Keratinocyte (primary cell): ENCODE measurements at regions not wholly inside any gene's neighbourhood (a gene's known extent, or its start where the extent isn't known, plus 50 kb on each side); places are given as distances from the start of the nearest gene placed in this dataset.

Experiments
- EZH2 ChIP-seq: IDR thresholded peaks from one replicate; pipeline ENCODE4 v1.6.1; 2012; ENCODE audit warnings: inconsistent platforms, mild to moderate bottlenecking, low read length, moderate library complexity
- TF ChIP-seq, protein P1 (sequence below), 3 experiments: IDR thresholded peaks in 1 of 3; conservative IDR thresholded peaks in 1 of 3; optimal IDR thresholded peaks in 1 of 3; 2 replicates in 2 of 3; 3 replicates in 1 of 3; pipeline versions ENCODE3 to v1.5.1; 2011; ENCODE audit warnings: low read length in 3 of 3, mild to moderate bottlenecking in 3 of 3, moderate library complexity in 2 of 3, control low read depth in 1 of 3, inconsistent platforms in 1 of 3; ENCODE audit not compliant: insufficient read depth in 2 of 3; ENCODE audit errors: extremely low read depth in 1 of 3

DNA sequence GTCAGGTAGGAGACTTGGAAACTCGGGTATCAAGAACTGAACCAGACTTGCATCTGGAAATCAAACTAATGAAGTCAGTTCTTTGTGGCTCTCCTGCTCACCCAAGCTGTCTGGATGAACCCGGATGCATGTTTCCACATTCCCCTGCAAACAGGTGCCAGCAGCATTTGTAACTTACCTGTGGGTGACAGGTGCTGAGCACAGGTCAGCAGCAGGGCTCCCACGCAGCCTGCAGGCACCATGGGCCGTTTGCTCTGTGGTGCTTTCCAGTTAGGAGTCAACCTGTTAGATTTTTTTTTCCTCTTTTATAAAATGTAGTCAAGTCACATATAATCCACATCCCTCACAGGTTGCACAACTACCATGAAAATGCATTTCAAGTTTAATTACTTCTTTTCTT, 385.6 kb upstream of the ADGRL3 start:
- TF ChIP-seq, protein P1, sequence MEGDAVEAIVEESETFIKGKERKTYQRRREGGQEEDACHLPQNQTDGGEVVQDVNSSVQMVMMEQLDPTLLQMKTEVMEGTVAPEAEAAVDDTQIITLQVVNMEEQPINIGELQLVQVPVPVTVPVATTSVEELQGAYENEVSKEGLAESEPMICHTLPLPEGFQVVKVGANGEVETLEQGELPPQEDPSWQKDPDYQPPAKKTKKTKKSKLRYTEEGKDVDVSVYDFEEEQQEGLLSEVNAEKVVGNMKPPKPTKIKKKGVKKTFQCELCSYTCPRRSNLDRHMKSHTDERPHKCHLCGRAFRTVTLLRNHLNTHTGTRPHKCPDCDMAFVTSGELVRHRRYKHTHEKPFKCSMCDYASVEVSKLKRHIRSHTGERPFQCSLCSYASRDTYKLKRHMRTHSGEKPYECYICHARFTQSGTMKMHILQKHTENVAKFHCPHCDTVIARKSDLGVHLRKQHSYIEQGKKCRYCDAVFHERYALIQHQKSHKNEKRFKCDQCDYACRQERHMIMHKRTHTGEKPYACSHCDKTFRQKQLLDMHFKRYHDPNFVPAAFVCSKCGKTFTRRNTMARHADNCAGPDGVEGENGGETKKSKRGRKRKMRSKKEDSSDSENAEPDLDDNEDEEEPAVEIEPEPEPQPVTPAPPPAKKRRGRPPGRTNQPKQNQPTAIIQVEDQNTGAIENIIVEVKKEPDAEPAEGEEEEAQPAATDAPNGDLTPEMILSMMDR (optimal IDR thresholded peaks at IDR 0.05 in 1 of 3, IDR thresholded peaks at IDR 0.05 in 1 of 3, conservative IDR thresholded peaks at IDR 0.05 in 1 of 3; ENCODE audit: extremely low read depth in 1 of 3, insufficient read depth in 2 of 3, low read length in 3 of 3), result no peak
- TF ChIP-seq EZH2, result no peak
